ENCODE measurements at regions not wholly inside any gene's neighbourhood (a gene's known extent, or its start where the extent isn't known, plus 50 kb on each side); places are given as distances from the start of the nearest gene placed in this dataset.

GRCh38 chr3:82132210-82133069, 371.0 kb upstream of the GBE1 start:
- TF ChIP-seq CTCF (IDR thresholded peaks at IDR 0.05) (no peak), POLR2AphosphoS5 (IDR thresholded peaks at IDR 0.05) (no peak), EP300 (IDR thresholded peaks at IDR 0.05) (no peak)

Data from upper lobe of left lung (tissue), 4 donors.